ENCODE measurements at regions not wholly inside any gene's neighbourhood (a gene's known extent, or its start where the extent isn't known, plus 50 kb on each side); places are given as distances from the start of the nearest gene placed in this dataset.

GRCh38 chr5:61737301-61737963 is 405.4 kb downstream of the ZSWIM6 start:
- no peak overlapping the region for H3K9ac ChIP-seq (ENCODE audit: low read depth in 1 of 2, low read length in 2 of 2)
- DNase-seq (ENCODE audit: low spot score): no peak
- H3K27me3 ChIP-seq (ENCODE audit: control insufficient read depth in 4 of 4, insufficient read depth in 4 of 4, low read length in 3 of 4): no peaks in the 10 kb centered on the region
- H3K4me1 ChIP-seq (ENCODE audit: control insufficient read depth in 4 of 4, insufficient read depth in 4 of 4, low read length in 3 of 4): peaks cover 13 to 26% (median 21%) of the 10 kb centered on the region in 4 donors
- no peak overlapping the region for H3K27ac ChIP-seq (ENCODE audit: low read depth in 1 of 2, low read length in 2 of 2)
- TF ChIP-seq HNF4G (IDR thresholded peaks at IDR 0.05): no peak
- no peak for TF ChIP-seq YY1 (IDR thresholded peaks at IDR 0.05)
- TF ChIP-seq ZBTB33 (IDR thresholded peaks at IDR 0.05): no peak
- TF ChIP-seq RXRA (IDR thresholded peaks at IDR 0.05): no peak
- no peak for TF ChIP-seq SP1 (IDR thresholded peaks at IDR 0.05)
- TF ChIP-seq EGR1 (IDR thresholded peaks at IDR 0.05; ENCODE audit: low read depth in 2 of 2): no peak
- no peak for TF ChIP-seq ATF3 (IDR thresholded peaks at IDR 0.05)
- no peak for TF ChIP-seq RAD21 (IDR thresholded peaks at IDR 0.05)
- no peak for TF ChIP-seq GABPA (IDR thresholded peaks at IDR 0.05 in 1 of 2, conservative IDR thresholded peaks at IDR 0.05 in 1 of 2)
- no peak for TF ChIP-seq JUND (IDR thresholded peaks at IDR 0.05)
- TF ChIP-seq HNF4A (conservative IDR thresholded peaks at IDR 0.05): no peak
- TF ChIP-seq MAX (IDR thresholded peaks at IDR 0.05): no peak
- no peak for TF ChIP-seq REST (IDR thresholded peaks at IDR 0.05)
- TF ChIP-seq FOXA1 (IDR thresholded peaks at IDR 0.05): no peak
- TF ChIP-seq TAF1 (conservative IDR thresholded peaks at IDR 0.05): no peak
- TF ChIP-seq CTCF (IDR thresholded peaks at IDR 0.05; ENCODE audit: low read depth, low read length, missing input control): no peak
- TF ChIP-seq NR2F2 (IDR thresholded peaks at IDR 0.05): no peak
- TF ChIP-seq FOXA2 (IDR thresholded peaks at IDR 0.05): no peak
- 94% methylated on average over 15 of the region's 15 CpGs for WGBS
- H3K9me3 ChIP-seq (ENCODE audit: control insufficient read depth in 4 of 4, low read length in 3 of 4): no peaks in the 10 kb centered on the region
- H3K4me3 ChIP-seq (ENCODE audit: low read depth in 1 of 3, low read length in 3 of 3): no peak overlapping the region
- H3K36me3 ChIP-seq (ENCODE audit: control insufficient read depth in 4 of 4, insufficient read depth in 3 of 4, low read depth in 1 of 4, low read length in 3 of 4): no peaks in the 10 kb centered on the region
